Astrocyte (in vitro differentiated cells and primary cell): ENCODE measurements at regions not wholly inside any gene's neighbourhood (a gene's known extent, or its start where the extent isn't known, plus 50 kb on each side); places are given as distances from the start of the nearest gene placed in this dataset.

Source experiments
- DNase-seq: peaks from one replicate; pipeline ENCODE4 v3.0.0-alpha.2; 2010; ENCODE audit warnings: low read depth
- FAIRE-seq: peaks from 2 replicates; lab custom pipeline; 2011; peaks lifted over from hg19 to GRCh38; lab: Jason Lieb, UNC
- H2AFZ ChIP-seq: 2 replicates; pipeline ENCODE4 v1.6.0; 2012; ENCODE audit warnings: low read depth, low read length, inconsistent platforms
- H3K27ac ChIP-seq: 2 replicates; pipeline ENCODE4 v1.5.1; 2011; ENCODE audit warnings: low read depth, low read length, inconsistent platforms
- H3K27me3 ChIP-seq: 2 replicates; pipeline ENCODE4 v1.6.0; 2011; ENCODE audit warnings: low read length, inconsistent platforms; ENCODE audit not compliant: insufficient read depth
- H3K36me3 ChIP-seq: 2 replicates; pipeline ENCODE4 v1.5.1; 2011; ENCODE audit warnings: low read length, inconsistent platforms; ENCODE audit not compliant: insufficient read depth
- H3K4me1 ChIP-seq: 2 replicates; pipeline ENCODE4 v1.5.1; 2011; ENCODE audit warnings: low read length, inconsistent platforms; ENCODE audit not compliant: insufficient read depth
- H3K4me2 ChIP-seq: 2 replicates; pipeline ENCODE4 v1.6.0; 2012; ENCODE audit warnings: low read length, inconsistent platforms
- H3K4me3 ChIP-seq: 2 replicates; pipeline ENCODE4 v1.5.1; 2011; ENCODE audit warnings: low read depth, mild to moderate bottlenecking, low read length, inconsistent platforms; ENCODE audit not compliant: insufficient read depth
- H3K79me2 ChIP-seq: 2 replicates; pipeline ENCODE4 v1.6.0; 2012; ENCODE audit warnings: mild to moderate bottlenecking, low read length, inconsistent platforms; ENCODE audit not compliant: insufficient read depth
- H3K9ac ChIP-seq: 2 replicates; pipeline ENCODE4 v1.6.0; 2012; ENCODE audit warnings: mild to moderate bottlenecking, low read length, inconsistent platforms
- H3K9me3 ChIP-seq: 2 replicates; pipeline ENCODE4 v1.5.1; 2012; ENCODE audit warnings: low read depth, mild to moderate bottlenecking, low read length, inconsistent platforms; ENCODE audit not compliant: insufficient read depth
- H4K20me1 ChIP-seq: 2 replicates; pipeline ENCODE4 v1.6.0; 2012; ENCODE audit warnings: low read length, inconsistent platforms; ENCODE audit not compliant: insufficient read depth
- H3K27ac Mint-ChIP-seq: one replicate; pipeline ENCODE4 v1.8.0; 2021; ENCODE audit warnings: mild to moderate bottlenecking, mixed read lengths; ENCODE audit not compliant: unreplicated experiment
- H3K27me3 Mint-ChIP-seq: one replicate; pipeline ENCODE4 v1.8.0; 2021; ENCODE audit warnings: low read depth, mixed read lengths; ENCODE audit not compliant: unreplicated experiment
- H3K36me3 Mint-ChIP-seq: one replicate; pipeline ENCODE4 v1.8.0; 2021; ENCODE audit warnings: low read depth, mixed read lengths; ENCODE audit not compliant: unreplicated experiment
- H3K4me1 Mint-ChIP-seq: one replicate; pipeline ENCODE4 v1.8.0; 2021; ENCODE audit warnings: low read depth, mixed read lengths; ENCODE audit not compliant: unreplicated experiment
- H3K4me3 Mint-ChIP-seq: one replicate; pipeline ENCODE4 v1.8.0; 2021; ENCODE audit warnings: mild to moderate bottlenecking, moderate library complexity, mixed read lengths; ENCODE audit not compliant: unreplicated experiment
- H3K9me3 Mint-ChIP-seq: one replicate; pipeline ENCODE4 v1.8.0; 2021; ENCODE audit warnings: mild to moderate bottlenecking, mixed read lengths; ENCODE audit not compliant: unreplicated experiment
- CTCF ChIP-seq: IDR thresholded peaks from 2 replicates; pipeline ENCODE4 v1.5.1; 2011; ENCODE audit warnings: low read depth, mild to moderate bottlenecking, inconsistent platforms, low read length, moderate library complexity; ENCODE audit not compliant: insufficient read depth
- EZH2 ChIP-seq: IDR thresholded peaks from 2 replicates; pipeline ENCODE4 v1.6.1; 2012; ENCODE audit warnings: mild to moderate bottlenecking, low read length, inconsistent platforms; ENCODE audit not compliant: insufficient read depth

DNA sequence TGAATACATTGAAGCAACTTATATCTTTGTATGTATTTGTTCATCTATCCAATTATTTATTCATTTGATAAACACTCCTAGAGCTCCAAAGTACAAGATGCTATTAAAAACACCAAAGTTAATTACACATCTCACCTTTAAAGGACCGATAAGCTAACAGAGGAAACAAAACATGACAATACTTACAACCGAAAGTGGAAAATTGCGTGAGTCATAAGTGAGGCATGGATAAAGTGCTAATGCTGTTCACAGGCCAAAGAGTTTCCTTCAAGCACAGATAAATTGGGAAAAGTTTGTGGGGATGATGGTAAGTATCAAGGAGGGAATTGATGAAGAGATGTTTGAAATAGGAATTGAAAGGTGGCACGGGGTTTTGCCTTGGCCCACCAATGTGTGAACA is 172.8 kb upstream of the KITLG start:
- Histone ChIP-seq H4K20me1 (no peaks in the 10 kb centered on the region), H3K27me3 (no peaks in the 10 kb centered on the region), H3K4me2 (peak overlapping the region; percentile 46), H3K9ac (no peak overlapping the region), H3K4me3 (no peak overlapping the region), H3K36me3 (no peaks in the 10 kb centered on the region), H3K27ac (no peak overlapping the region), H3K4me1 (no peaks in the 10 kb centered on the region), H2AFZ (no peak overlapping the region), H3K79me2 (no peaks in the 10 kb centered on the region), H3K9me3 (no peaks in the 10 kb centered on the region)
- peak overlapping the region; percentile 4 for H3K27ac Mint-ChIP-seq
- FAIRE-seq, result no peak
- no peaks in the 10 kb centered on the region for H3K27me3 Mint-ChIP-seq
- no peak overlapping the region for H3K4me3 Mint-ChIP-seq
- peaks cover 5% of the 10 kb centered on the region for H3K4me1 Mint-ChIP-seq
- TF ChIP-seq EZH2 (no peak), CTCF (no peak)
- H3K9me3 Mint-ChIP-seq, result no peaks in the 10 kb centered on the region
- peak; percentile 70 for DNase-seq
- H3K36me3 Mint-ChIP-seq, result no peaks in the 10 kb centered on the region

- Histone ChIP-seq H2AFZ (no peak overlapping the region), H4K20me1 (no peaks in the 10 kb centered on the region)
Measured at GRCh38 chr12:88752183-88752582, 171.9 kb upstream of the KITLG start.

More at GRCh38 chr12:88752183-88752582, 171.9 kb upstream of the KITLG start:
- Mint-ChIP-seq H3K4me1 (peaks cover 5% of the 10 kb centered on the region), H3K27ac (no peak overlapping the region), H3K27me3 (no peaks in the 10 kb centered on the region), H3K36me3 (no peaks in the 10 kb centered on the region), H3K4me3 (no peak overlapping the region), H3K9me3 (no peaks in the 10 kb centered on the region)
- FAIRE-seq, result no peak
- Histone ChIP-seq H3K4me1 (no peaks in the 10 kb centered on the region), H3K9ac (no peak overlapping the region), H3K79me2 (no peaks in the 10 kb centered on the region), H3K27ac (no peak overlapping the region), H3K9me3 (no peaks in the 10 kb centered on the region), H3K27me3 (no peaks in the 10 kb centered on the region), H3K4me2 (no peak overlapping the region), H3K4me3 (no peak overlapping the region), H3K36me3 (no peaks in the 10 kb centered on the region)
- DNase-seq, result no peak
- TF ChIP-seq EZH2 (no peak), CTCF (no peak)
